GM18951 (cell line): ENCODE measurements at regions not wholly inside any gene's neighbourhood (a gene's known extent, or its start where the extent isn't known, plus 50 kb on each side); places are given as distances from the start of the nearest gene placed in this dataset.
"Not testable (repeated sequence)": the region's sequence is repeated elsewhere in the genome, so short reads cannot be mapped to it uniquely, and the experiment has no call there.

Experiments
- POLR2A ChIP-seq: IDR thresholded peaks from 4 replicates; pipeline ENCODE4 v1.6.1; 2011; ENCODE audit warnings: mild to moderate bottlenecking; ENCODE audit not compliant: insufficient read length, insufficient read depth; ENCODE audit errors: extremely low read depth
- in situ Hi-C: fragments of 300-500 bp; cut with MboI; formaldehyde crosslinking; loops from one replicate; pipeline ENCODE4 v1.12.0; 2022; ENCODE audit warnings: low sequenced_read_pairs, mixed read lengths, inconsistent platforms; ENCODE audit not compliant: unreplicated experiment

DNA sequence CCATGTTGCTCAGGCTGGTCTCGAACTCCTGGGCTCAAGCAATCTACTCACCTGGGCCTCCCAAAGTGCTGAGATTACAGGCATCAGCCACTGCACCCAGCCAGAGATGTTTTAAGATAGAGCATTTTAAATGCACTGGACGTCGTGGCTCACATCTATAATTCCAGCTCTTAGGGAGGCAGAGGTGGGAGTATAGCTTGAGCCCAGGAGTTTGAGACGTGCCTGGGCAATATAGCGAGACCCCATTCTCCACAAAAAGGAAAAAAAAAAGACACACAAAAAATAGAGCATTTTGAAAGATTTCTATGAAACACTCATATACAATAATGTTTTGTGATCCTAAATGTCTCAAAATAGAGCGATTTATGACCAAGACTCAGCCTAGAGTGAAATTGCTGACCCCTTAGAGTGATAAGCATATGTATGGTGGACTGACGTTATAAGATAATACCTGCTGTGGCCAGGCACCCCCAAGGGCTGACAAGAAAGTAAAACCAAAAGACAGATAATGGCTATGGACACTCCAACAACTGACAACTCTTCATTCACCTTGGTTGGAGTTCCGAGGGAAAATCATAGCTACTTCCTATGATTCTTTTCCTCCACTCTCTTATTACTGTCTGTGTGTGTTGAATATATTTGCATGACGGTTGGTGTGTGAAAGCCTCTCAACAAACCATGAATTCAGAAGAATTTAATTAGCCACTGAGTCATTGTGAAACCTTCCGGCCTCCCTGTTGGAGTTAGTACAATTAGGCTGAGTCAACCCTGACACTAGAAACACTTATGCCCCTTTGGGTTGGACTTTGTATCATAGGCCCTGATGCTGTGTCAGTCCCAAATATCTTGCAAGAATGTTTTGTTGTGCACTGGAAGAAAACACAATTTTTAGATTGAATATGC, 526.5 kb upstream of the NUDT12 start:
- TF ChIP-seq POLR2A = no peak
- in situ Hi-C loops = no loop called here

DNA sequence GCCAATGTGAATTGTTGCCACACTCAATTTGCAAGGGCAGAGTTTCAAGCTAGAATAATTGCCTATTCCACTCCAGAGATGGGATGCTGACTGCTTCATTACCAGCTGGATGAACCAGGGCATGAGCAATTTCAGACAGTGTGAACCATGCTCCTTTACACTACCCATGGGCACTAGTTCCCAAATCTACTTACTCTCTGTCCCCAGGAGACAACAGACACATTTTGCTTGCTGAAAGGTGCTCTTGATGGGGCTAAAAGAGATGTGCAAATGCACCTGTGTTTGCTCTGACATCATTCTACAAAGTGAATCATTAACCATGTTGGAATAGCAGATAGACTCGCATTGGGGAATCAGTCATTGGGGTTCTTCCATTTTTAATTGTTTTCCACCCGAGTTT, 522.3 kb upstream of the NUDT12 start:
- in situ Hi-C loops = no loop called here
- no peak for TF ChIP-seq POLR2A

DNA sequence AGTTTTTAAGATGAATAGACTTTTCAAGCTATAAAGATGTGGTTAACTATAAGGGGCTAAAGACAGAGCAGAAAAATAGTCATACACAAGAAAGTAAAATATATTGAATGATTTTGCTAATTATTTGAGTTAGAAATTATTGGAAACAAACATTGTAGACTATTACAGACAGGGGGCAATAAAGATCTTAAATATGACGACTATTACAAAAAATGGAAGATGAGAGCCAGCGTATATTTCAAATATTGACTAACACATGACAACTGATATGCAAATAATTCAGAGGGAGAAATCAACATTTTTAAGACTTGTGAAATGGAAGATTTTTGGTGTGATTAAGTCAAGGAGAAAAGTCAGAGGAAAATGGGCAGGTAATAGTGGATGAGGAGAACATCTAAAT, 520.2 kb upstream of the NUDT12 start:
- in situ Hi-C loops = no loop called here
- TF ChIP-seq POLR2A = no peak

DNA sequence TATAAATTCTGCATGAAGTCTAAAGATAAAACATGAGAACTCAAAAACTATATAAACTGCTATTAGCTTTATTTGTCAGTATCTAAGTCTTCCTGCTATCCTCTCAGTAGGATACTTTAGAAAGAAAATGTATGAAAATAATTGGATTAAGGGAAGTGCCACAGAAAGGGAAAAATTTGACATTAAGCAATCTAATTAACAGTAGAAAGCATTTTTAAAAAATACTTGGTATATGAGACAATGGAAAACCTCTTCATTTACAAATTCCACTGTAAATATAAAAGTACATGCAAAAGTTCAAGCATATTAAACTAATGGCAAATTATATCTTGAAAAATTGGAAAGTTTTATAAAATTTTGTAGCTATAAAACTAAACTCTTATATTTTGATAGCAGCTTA, 518.6 kb upstream of the NUDT12 start:
- TF ChIP-seq POLR2A = no peak
- in situ Hi-C loops = no loop called here

DNA sequence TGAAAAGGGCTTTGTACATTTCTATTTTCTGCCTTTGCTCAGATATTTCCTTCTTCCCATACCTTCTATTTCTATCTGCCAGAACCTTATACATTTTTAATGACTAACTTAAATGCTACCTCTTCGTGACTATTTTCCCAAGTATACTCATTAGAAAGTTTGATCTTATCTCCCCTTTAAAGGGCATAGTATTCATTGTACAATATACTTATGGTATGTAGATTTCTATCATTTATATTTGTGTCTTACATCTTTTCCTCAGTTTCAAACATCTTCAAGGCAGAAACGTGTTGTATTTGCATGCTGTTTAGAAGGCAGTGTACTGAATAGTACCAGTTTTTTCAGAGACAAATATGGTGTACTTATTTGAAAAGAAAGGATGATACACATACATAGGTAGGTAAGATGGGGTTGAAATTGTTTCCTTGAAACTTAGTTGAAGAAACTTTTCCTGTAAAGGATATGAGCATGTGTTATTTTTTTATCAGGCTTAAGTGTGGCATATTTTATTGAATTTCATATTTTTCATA, 518.1 kb upstream of the NUDT12 start:
- TF ChIP-seq POLR2A = no peak
- in situ Hi-C loops = no loop called here

DNA sequence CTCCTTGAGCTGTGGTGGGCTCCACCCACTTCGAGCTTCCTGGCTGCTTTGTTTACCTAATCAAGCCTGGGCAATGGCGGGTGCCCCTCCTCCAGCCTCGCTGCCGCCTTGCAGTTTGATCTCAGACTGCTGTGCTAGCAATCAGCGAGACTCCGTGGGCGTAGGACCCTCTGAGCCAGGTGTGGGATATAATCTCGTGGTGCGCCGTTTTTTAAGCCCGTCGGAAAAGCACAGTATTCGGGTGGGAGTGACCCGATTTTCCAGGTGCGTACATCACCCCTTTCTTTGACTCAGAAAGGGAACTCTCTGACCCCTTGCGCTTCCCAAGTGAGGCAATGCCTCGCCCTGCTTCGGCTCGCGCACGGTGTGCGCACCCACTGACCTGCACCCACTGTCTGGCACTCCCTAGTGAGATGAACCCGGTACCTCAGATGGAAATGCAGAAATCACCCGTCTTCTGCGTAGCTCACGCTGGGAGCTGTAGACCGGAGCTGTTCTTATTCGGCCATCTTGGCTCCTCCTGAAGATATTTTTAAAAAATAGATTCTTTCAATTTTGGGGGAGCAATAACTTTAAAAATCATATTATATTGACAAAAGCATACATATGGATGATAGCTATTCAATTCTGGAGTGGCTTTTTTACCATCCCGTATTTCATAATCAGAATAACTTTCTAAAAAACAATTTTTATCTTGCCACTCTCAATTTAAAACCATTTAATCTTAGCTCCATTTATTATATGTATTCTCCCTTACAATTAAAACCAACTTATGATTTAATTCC, 517.5 kb upstream of the NUDT12 start:
- in situ Hi-C loops = not testable (repeated sequence)

DNA sequence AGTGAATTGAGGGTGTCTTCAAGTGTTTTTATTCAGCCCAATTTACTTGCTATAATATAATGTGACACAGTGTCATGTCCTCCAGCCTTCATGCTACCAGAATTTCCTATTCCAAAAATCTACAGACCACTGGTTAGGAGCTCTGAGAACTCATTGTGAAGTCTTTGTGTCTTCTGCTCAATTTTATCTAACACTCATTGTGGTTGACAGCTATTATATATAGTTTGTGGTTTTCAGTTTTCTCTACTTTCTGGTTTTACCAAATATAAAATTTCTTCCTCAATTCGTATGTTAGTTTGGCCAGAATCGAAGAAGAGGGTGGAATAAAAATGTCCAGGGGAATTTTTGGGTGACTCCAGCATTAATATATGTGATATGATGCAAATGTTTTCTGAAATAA, 509.3 kb upstream of the NUDT12 start:
- in situ Hi-C loops = no loop called here
- TF ChIP-seq POLR2A = no peak

DNA sequence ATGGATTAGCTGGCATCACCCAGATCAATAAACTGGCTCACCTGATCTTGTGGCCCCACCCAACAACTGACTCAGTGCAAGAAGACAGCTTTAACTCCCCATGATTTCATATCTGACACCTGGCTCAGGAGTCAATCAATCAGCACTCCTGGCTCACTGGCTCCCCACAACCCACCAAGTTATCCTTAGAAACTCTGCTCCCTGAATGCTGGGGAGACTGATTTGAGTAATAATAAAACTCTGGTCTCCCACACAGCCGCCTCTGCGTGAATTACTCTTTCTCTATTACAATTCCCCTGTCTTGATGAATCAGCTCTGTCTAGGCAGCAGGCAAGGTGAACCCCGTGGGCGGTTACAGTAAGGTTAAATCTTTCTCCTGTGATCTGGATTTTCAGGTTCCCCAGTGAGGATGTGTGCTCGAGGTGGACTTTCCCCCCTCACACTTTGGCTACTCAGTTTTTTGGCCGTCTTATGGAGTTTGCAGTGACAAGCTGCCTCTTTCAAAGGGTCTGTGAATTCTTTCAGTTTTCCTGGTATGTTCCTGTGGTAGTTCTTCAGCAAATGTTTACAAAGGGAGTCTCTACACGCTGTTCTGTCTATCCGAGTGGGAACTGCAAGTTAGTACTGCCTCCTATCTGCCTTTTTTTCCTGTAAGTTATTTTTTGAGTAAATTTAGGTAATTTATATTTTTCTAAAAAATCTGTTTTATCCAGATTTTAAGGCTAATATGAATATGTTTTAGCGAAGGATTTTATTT, 500.2 kb upstream of the NUDT12 start:
- in situ Hi-C loops = no loop called here
- TF ChIP-seq POLR2A = no peak

DNA sequence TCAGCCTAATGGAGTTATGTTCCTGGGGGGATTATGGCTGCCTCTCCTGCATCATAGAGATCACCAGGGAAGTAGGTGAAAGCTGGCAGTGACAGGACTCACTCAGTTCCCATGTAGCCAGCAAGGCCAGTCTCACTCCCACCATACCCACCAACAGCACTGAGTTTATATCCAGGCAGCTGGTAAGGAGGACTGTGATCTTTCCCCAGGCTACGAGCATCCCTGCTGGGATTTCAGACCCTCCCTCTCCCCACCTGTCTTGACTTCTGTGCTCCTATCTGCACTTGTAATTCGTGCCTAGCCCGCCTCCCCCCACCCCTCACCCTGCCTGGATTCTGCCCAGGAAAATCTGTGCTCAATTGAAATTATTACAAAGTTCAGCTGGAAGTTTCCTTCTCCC, 499.1 kb upstream of the NUDT12 start:
- no peak for TF ChIP-seq POLR2A
- in situ Hi-C loops = no loop called here

DNA sequence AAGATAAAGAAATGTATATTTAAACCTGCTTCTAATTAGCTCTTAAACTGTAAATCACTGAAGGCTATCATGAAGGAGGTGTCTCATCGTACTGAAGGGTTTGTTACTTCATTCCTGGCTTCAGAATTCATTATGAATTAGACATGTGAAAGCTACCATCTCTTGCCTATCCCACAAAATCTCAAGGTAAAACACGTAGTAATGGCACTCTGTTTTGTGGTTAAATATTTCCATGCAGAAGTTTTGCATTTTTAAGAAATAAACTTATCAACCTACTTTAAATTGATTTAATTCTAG, 490.7 kb upstream of the NUDT12 start:
- in situ Hi-C loops = no loop called here
- no peak for TF ChIP-seq POLR2A

DNA sequence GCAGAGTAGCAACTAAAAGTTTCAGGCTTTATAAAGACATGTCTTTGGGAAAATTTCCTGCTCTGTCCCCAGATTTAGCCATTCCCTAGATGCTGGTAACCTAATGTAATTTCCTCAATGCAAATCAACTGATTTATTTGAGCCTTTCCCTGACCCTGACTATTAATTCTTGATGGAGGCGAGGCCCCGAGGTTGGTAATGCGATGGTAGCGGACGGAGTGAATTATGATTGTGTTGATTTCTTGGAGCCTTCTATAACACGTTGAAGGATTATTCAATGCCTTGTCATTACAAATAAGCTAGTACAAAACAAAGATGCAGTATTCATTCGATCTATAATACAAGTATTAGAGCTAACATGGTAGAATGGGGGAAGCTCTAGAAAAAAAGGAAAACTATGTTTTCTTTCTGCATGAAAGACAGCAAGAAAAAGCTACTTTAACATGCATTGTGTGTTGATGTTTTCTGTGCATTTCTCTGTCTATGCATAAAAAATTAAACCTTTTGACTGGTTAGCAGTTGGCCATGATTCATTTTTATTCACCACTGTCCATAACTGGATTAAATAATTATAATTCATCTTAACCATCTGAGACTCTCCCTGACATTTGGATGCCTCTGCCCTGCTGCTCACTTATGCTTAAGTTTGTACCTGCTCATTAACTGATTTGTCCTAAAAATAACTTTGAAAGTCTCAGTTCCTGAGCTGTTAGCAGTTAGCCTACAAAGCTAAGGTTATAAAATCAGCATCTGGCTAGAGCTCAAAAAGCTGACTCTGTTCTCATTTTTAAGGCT, 490.2 kb upstream of the NUDT12 start:
- TF ChIP-seq POLR2A = no peak
- in situ Hi-C loops = no loop called here

DNA sequence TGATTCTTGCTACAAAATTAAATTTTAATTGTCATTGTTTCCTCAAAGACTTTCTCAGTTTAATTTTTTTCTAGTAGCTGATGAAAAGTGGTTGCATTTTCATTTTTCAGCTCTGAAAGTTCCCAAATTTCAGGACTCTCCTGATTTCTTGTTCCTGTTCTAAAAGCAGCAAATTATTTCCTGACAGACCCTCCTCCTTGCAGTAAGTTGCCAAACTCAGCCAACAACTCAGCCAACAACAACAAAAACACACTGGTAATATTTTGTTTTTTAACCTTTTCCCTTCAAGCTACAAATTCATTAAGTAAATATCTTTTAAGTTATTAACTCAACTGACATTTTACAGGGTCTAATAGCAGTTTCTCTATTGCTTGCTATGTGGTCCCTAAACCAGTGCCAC, 487.8 kb upstream of the NUDT12 start:
- in situ Hi-C loops = no loop called here
- TF ChIP-seq POLR2A = no peak

DNA sequence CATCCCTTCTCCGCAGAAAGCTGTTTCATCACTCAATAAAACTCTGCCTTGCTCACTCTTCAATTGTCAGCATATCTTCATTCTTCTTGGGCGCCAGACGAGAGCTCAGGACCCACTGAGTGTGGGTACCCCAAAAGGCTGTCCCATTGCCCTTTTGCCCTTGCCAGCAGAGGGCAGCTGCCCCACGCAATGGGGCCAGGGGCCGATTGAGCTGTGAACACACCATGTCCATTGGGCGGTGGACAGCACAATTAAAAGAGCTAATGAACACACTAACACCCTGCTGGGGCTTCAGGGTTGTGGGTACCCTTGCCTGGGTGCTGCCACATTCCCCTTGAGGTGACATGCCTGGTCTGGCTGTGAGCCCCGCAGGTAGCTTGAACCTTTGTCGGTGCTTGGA, 487.2 kb upstream of the NUDT12 start:
- in situ Hi-C loops = no loop called here
- TF ChIP-seq POLR2A = no peak
